ENCODE measurements at regions not wholly inside any gene's neighbourhood (a gene's known extent, or its start where the extent isn't known, plus 50 kb on each side); places are given as distances from the start of the nearest gene placed in this dataset.

GRCh38 chr5:133799571-133800237 is 168.7 kb downstream of the C5orf15 start:
- no peaks in the 10 kb centered on the region for H3K27me3 ChIP-seq (ENCODE audit: insufficient read depth, low read depth, severe bottlenecking)
- no peaks in the 10 kb centered on the region for H3K9me3 ChIP-seq (ENCODE audit: severe bottlenecking)
- no peak for DNase-seq
- H3K27ac ChIP-seq, result no peak overlapping the region
- TF ChIP-seq CTCF (IDR thresholded peaks at IDR 0.05; ENCODE audit: low read depth, low read length), result no peak
- no peaks in the 10 kb centered on the region for H3K36me3 ChIP-seq
- H3K4me3 ChIP-seq (ENCODE audit: low read depth, low read length), result no peak overlapping the region

- no peak for DNase-seq
- H3K27ac ChIP-seq, result no peak overlapping the region
- H3K9me3 ChIP-seq (ENCODE audit: severe bottlenecking), result no peaks in the 10 kb centered on the region
- H3K36me3 ChIP-seq, result no peaks in the 10 kb centered on the region
- H3K27me3 ChIP-seq (ENCODE audit: insufficient read depth, low read depth, severe bottlenecking), result no peaks in the 10 kb centered on the region
- no peak for TF ChIP-seq CTCF (IDR thresholded peaks at IDR 0.05; ENCODE audit: low read depth, low read length)
- no peak overlapping the region for H3K4me3 ChIP-seq (ENCODE audit: low read depth, low read length)
These were observed 171.3 kb downstream of the C5orf15 start for GRCh38 chr5:133797167-133797566.

- no peaks in the 10 kb centered on the region for H3K9me3 ChIP-seq (ENCODE audit: severe bottlenecking)
- H3K27ac ChIP-seq, result no peak overlapping the region
- no peak for TF ChIP-seq CTCF (IDR thresholded peaks at IDR 0.05; ENCODE audit: low read depth, low read length)
- H3K27me3 ChIP-seq (ENCODE audit: insufficient read depth, low read depth, severe bottlenecking), result no peaks in the 10 kb centered on the region
- H3K4me3 ChIP-seq (ENCODE audit: low read depth, low read length), result no peak overlapping the region
- no peaks in the 10 kb centered on the region for H3K36me3 ChIP-seq
- DNase-seq, result no peak
These were observed 172.2 kb downstream of the C5orf15 start for GRCh38 chr5:133796186-133796585.

GRCh38 chr5:133794771-133795415 is 173.5 kb downstream of the C5orf15 start:
- Histone ChIP-seq H3K27me3 (ENCODE audit: insufficient read depth, low read depth, severe bottlenecking) (no peaks in the 10 kb centered on the region), H3K4me3 (ENCODE audit: low read depth, low read length) (no peak overlapping the region), H3K27ac (no peak overlapping the region), H3K9me3 (ENCODE audit: severe bottlenecking) (no peaks in the 10 kb centered on the region), H3K36me3 (no peaks in the 10 kb centered on the region)
- no peak for DNase-seq
- no peak for TF ChIP-seq CTCF (IDR thresholded peaks at IDR 0.05; ENCODE audit: low read depth, low read length)

- TF ChIP-seq CTCF (IDR thresholded peaks at IDR 0.05; ENCODE audit: low read depth, low read length), result no peak
- Histone ChIP-seq H3K36me3 (no peaks in the 10 kb centered on the region), H3K4me3 (ENCODE audit: low read depth, low read length) (no peak overlapping the region), H3K27ac (no peak overlapping the region), H3K27me3 (ENCODE audit: insufficient read depth, low read depth, severe bottlenecking) (no peaks in the 10 kb centered on the region), H3K9me3 (ENCODE audit: severe bottlenecking) (no peaks in the 10 kb centered on the region)
- no peak for DNase-seq
These were observed 174.5 kb downstream of the C5orf15 start for GRCh38 chr5:133793756-133794465.
